ENCODE measurements at regions not wholly inside any gene's neighbourhood (a gene's known extent, or its start where the extent isn't known, plus 50 kb on each side); places are given as distances from the start of the nearest gene placed in this dataset.

DNA sequence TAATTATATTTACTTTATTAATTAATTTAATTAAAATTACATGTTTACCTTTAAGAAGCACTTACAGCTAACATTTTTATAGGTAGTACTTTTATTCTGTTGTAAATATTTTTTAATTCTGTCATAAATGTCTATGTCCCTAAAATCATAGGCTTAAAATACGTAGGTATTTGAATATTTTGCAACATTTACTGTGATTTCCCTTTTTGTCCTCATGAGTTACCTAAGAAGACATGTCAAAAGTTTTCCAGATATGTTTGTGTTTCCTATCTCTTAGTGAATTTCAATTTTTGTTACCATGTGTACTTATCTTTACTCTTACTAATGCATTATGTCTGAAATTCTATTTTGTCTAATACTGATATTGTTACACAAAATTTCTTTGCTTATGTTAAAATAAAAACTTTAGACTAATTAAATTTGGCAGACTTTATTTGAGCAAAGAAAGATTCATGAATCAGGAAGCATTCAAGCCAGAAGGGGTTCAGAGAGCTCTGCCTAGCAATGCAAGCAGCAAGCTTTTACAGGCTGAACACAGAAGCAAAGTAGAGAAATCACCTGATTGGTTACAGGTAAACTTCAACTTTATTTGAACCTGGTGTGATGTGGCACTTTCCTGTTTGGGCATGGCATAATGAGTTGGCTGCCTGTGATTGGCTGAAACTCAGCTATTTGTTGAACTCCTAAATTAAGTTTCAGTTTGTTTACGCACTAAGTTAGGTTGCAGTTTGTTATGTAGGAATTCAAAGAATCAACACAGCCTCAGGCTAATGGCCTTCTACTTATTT is 123.2 kb upstream of the TMEM170B start:
- TF ChIP-seq, protein P1, sequence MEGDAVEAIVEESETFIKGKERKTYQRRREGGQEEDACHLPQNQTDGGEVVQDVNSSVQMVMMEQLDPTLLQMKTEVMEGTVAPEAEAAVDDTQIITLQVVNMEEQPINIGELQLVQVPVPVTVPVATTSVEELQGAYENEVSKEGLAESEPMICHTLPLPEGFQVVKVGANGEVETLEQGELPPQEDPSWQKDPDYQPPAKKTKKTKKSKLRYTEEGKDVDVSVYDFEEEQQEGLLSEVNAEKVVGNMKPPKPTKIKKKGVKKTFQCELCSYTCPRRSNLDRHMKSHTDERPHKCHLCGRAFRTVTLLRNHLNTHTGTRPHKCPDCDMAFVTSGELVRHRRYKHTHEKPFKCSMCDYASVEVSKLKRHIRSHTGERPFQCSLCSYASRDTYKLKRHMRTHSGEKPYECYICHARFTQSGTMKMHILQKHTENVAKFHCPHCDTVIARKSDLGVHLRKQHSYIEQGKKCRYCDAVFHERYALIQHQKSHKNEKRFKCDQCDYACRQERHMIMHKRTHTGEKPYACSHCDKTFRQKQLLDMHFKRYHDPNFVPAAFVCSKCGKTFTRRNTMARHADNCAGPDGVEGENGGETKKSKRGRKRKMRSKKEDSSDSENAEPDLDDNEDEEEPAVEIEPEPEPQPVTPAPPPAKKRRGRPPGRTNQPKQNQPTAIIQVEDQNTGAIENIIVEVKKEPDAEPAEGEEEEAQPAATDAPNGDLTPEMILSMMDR (IDR thresholded peaks at IDR 0.05; ENCODE audit: low read length) = no peak
- Histone ChIP-seq H3K4me3 (ENCODE audit: low read depth, low read length, poor library complexity, severe bottlenecking) (no peak overlapping the region), H3K9ac (ENCODE audit: low read length) (no peak overlapping the region), H3K4me1 (ENCODE audit: insufficient read depth, low read length, severe bottlenecking) (peaks cover 19% of the 10 kb centered on the region), H3K9me3 (ENCODE audit: low read length) (peaks cover 3% of the 10 kb centered on the region; the same call in 1 of the 2 replicates), H3K27ac (ENCODE audit: low read depth, low read length, poor library complexity, severe bottlenecking) (no peak overlapping the region), H3K4me2 (ENCODE audit: low read length) (no peak overlapping the region), H4K20me1 (ENCODE audit: insufficient read depth, low read length) (no peaks in the 10 kb centered on the region), H3K36me3 (ENCODE audit: insufficient read depth, low read length) (no peaks in the 10 kb centered on the region), H3K27me3 (ENCODE audit: insufficient read depth, low read length) (no peaks in the 10 kb centered on the region), H3K9me2 (ENCODE audit: low read depth, low read length) (no peaks in the 10 kb centered on the region), H3K79me2 (ENCODE audit: insufficient read depth, low read length) (no peaks in the 10 kb centered on the region), H2AFZ (ENCODE audit: low read length) (no peak overlapping the region), H3F3A (ENCODE audit: insufficient read depth, low read length) (no peaks in the 10 kb centered on the region)

DNA sequence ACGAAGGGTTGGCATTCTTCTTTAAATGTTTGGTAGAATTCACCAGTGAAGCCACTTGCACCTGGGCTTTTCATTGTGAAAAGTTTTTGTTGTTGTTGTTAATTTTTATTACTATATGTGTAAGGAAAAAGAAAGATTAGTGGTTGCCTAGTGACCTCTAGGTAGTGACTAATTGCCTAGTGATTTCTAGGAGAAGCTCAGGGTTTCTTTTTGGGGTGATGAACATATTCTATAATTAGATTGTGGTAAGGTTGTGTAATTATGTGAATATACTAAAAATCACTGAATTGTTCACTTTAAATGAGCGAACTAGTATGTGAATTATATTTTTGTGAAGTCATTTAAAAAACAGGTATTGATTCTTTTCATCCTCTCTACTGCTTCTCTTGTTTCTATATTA is 123.8 kb upstream of the TMEM170B start:
- no peaks in the 10 kb centered on the region for H3K36me3 ChIP-seq (ENCODE audit: insufficient read depth, low read length)
- H3K9me3 ChIP-seq (ENCODE audit: low read length) = peaks cover 3% of the 10 kb centered on the region; the same call in 1 of the 2 replicates
- H4K20me1 ChIP-seq (ENCODE audit: insufficient read depth, low read length) = no peaks in the 10 kb centered on the region
- H2AFZ ChIP-seq (ENCODE audit: low read length) = no peak overlapping the region
- H3K79me2 ChIP-seq (ENCODE audit: insufficient read depth, low read length) = no peaks in the 10 kb centered on the region
- no peak overlapping the region for H3K4me2 ChIP-seq (ENCODE audit: low read length)
- TF ChIP-seq, protein P1 (IDR thresholded peaks at IDR 0.05; ENCODE audit: low read length) = no peak
- no peak for TF ChIP-seq EZH2 (IDR thresholded peaks at IDR 0.05; ENCODE audit: borderline replicate concordance, low read length)
- no peaks in the 10 kb centered on the region for H3K27me3 ChIP-seq (ENCODE audit: insufficient read depth, low read length)
- H3F3A ChIP-seq (ENCODE audit: insufficient read depth, low read length) = no peaks in the 10 kb centered on the region
- H3K4me1 ChIP-seq (ENCODE audit: insufficient read depth, low read length, severe bottlenecking) = peaks cover 19% of the 10 kb centered on the region
- H3K4me3 ChIP-seq (ENCODE audit: low read depth, low read length, poor library complexity, severe bottlenecking) = no peak overlapping the region
- H3K9ac ChIP-seq (ENCODE audit: low read length) = no peak overlapping the region
- H3K27ac ChIP-seq (ENCODE audit: low read depth, low read length, poor library complexity, severe bottlenecking) = no peak overlapping the region
- H3K9me2 ChIP-seq (ENCODE audit: low read depth, low read length) = no peaks in the 10 kb centered on the region

DNA sequence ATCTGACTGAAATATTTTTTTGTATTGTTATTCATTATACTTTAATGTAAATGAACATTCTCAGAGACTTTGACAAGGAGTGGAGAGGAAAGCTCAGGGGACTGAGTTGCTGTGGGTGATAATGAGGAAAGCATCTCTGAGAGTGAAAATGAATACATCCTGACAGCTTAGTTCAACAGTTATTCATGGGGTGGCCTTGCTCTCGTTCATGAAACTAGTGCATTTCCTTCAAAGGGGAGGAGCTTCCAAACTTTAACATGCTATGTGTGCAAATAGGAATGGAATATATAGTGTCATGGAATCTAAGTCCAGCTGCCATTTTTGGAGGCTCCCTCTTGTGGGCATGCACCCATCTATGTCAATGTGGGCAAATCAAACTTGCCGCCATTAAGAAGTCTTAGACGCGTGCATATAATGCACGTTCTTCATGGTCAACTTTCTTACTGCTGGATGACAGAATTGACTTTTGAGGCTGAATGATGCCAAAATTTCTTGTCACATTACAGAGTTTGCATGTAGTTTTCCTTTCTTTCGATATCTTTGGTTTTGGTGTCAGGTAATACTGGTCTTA is 124.3 kb upstream of the TMEM170B start:
- Histone ChIP-seq H3K36me3 (ENCODE audit: insufficient read depth, low read length) (no peaks in the 10 kb centered on the region), H2AFZ (ENCODE audit: low read length) (no peak overlapping the region), H3K4me3 (ENCODE audit: low read depth, low read length, poor library complexity, severe bottlenecking) (no peak overlapping the region), H3K27ac (ENCODE audit: low read depth, low read length, poor library complexity, severe bottlenecking) (no peak overlapping the region), H3K9me2 (ENCODE audit: low read depth, low read length) (no peaks in the 10 kb centered on the region), H3K9ac (ENCODE audit: low read length) (no peak overlapping the region), H3K79me2 (ENCODE audit: insufficient read depth, low read length) (no peaks in the 10 kb centered on the region), H3K4me1 (ENCODE audit: insufficient read depth, low read length, severe bottlenecking) (peaks cover 14% of the 10 kb centered on the region), H3K9me3 (ENCODE audit: low read length) (peaks cover under 1% of the 10 kb centered on the region; the same call in 1 of the 2 replicates), H3F3A (ENCODE audit: insufficient read depth, low read length) (no peaks in the 10 kb centered on the region), H3K27me3 (ENCODE audit: insufficient read depth, low read length) (no peaks in the 10 kb centered on the region), H4K20me1 (ENCODE audit: insufficient read depth, low read length) (no peaks in the 10 kb centered on the region), H3K4me2 (ENCODE audit: low read length) (no peak overlapping the region; the same call in 1 of the 2 replicates)
- TF ChIP-seq, protein P1 (IDR thresholded peaks at IDR 0.05; ENCODE audit: low read length) = peak; percentile 36; the same call in 1 of the 2 replicates
- TF ChIP-seq EZH2 (IDR thresholded peaks at IDR 0.05; ENCODE audit: borderline replicate concordance, low read length) = no peak
